Duodenal mucosa (tissue), 2 donors: ENCODE measurements at regions not wholly inside any gene's neighbourhood (a gene's known extent, or its start where the extent isn't known, plus 50 kb on each side); places are given as distances from the start of the nearest gene placed in this dataset.
"Not testable (repeated sequence)": the region's sequence is repeated elsewhere in the genome, so short reads cannot be mapped to it uniquely, and the experiment has no call there.

Experiments used
- H3K27ac ChIP-seq: one replicate; pipeline ENCODE4 v1.7.0; 2013; ENCODE audit warnings: low read depth, low read length
- H3K27me3 ChIP-seq, 2 donors: one replicate each; pipeline ENCODE4 v1.7.0; 2013; ENCODE audit warnings: low read length in 2 of 2, control low read depth in 1 of 2; ENCODE audit not compliant: insufficient read depth in 2 of 2, control insufficient read depth in 1 of 2
- H3K36me3 ChIP-seq, 2 donors: one replicate each; pipeline ENCODE4 v1.7.0; 2013; ENCODE audit warnings: low read length in 2 of 2, control low read depth in 1 of 2; ENCODE audit not compliant: insufficient read depth in 2 of 2, control insufficient read depth in 1 of 2
- H3K4me1 ChIP-seq, 2 donors: one replicate each; pipeline ENCODE4 v1.7.0; 2013; ENCODE audit warnings: low read length in 2 of 2, control low read depth in 1 of 2; ENCODE audit not compliant: insufficient read depth in 2 of 2, control insufficient read depth in 1 of 2
- H3K4me3 ChIP-seq, 2 donors: one replicate each; pipeline ENCODE4 v1.7.0; 2013; ENCODE audit warnings: low read length in 2 of 2, low read depth in 1 of 2
- H3K9ac ChIP-seq, 2 donors: one replicate each; pipeline ENCODE4 v1.7.0; 2013; ENCODE audit warnings: low read length in 2 of 2, low read depth in 1 of 2
- H3K9me3 ChIP-seq, 2 donors: one replicate each; pipeline ENCODE4 v1.7.0; 2013; ENCODE audit warnings: low read length in 2 of 2, control low read depth in 1 of 2; ENCODE audit not compliant: control insufficient read depth in 1 of 2

- Histone ChIP-seq H3K4me3 (no peak overlapping the region), H3K9ac (no peak overlapping the region), H3K36me3 (no peaks in the 10 kb centered on the region), H3K4me1 (no peaks in the 10 kb centered on the region), H3K27ac (no peak overlapping the region), H3K9me3 (peaks cover 0 to 3% of the 10 kb centered on the region in 2 donors), H3K27me3 (no peaks in the 10 kb centered on the region)
Observed at GRCh38 chr12:131511803-131512561, 198.9 kb upstream of the SFSWAP start.

- Histone ChIP-seq H3K9ac (no peak overlapping the region), H3K4me3 (no peak overlapping the region), H3K9me3 (peaks cover 3 to 6% of the 10 kb centered on the region in 2 donors), H3K4me1 (no peaks in the 10 kb centered on the region), H3K27ac (no peak overlapping the region), H3K36me3 (no peaks in the 10 kb centered on the region), H3K27me3 (no peaks in the 10 kb centered on the region)
Observed at GRCh38 chr12:131513606-131514005, 197.3 kb upstream of the SFSWAP start.

GRCh38 chr12:131520553-131520952 is 190.3 kb upstream of the SFSWAP start:
- H3K9ac ChIP-seq, H3K36me3 ChIP-seq: not testable (repeated sequence)

GRCh38 chr12:131521326-131521725 is 189.6 kb upstream of the SFSWAP start:
- no peak overlapping the region for H3K9ac ChIP-seq
- no peaks in the 10 kb centered on the region for H3K4me1 ChIP-seq
- H3K27me3 ChIP-seq: no peaks in the 10 kb centered on the region
- H3K27ac ChIP-seq: no peak overlapping the region
- H3K9me3 ChIP-seq: peaks cover 1 to 6% of the 10 kb centered on the region in 2 donors
- H3K36me3 ChIP-seq: no peaks in the 10 kb centered on the region
- no peak overlapping the region for H3K4me3 ChIP-seq

More at GRCh38 chr12:131520553-131520952, 190.3 kb upstream of the SFSWAP start:
- not testable (repeated sequence) for H3K4me3 ChIP-seq, H3K9me3 ChIP-seq, H3K27ac ChIP-seq, H3K4me1 ChIP-seq, H3K27me3 ChIP-seq

- Histone ChIP-seq H3K9ac (no peak overlapping the region), H3K27ac (no peak overlapping the region), H3K36me3 (no peaks in the 10 kb centered on the region), H3K4me1 (no peaks in the 10 kb centered on the region), H3K4me3 (no peak overlapping the region), H3K9me3 (no peaks in the 10 kb centered on the region), H3K27me3 (no peaks in the 10 kb centered on the region)
Observed at GRCh38 chr12:131525795-131526508, 184.9 kb upstream of the SFSWAP start.

- no peak overlapping the region for H3K4me3 ChIP-seq
- H3K9me3 ChIP-seq: no peaks in the 10 kb centered on the region
- H3K36me3 ChIP-seq: no peaks in the 10 kb centered on the region
- H3K4me1 ChIP-seq: no peaks in the 10 kb centered on the region
- no peaks in the 10 kb centered on the region for H3K27me3 ChIP-seq
- no peak overlapping the region for H3K9ac ChIP-seq
- no peak overlapping the region for H3K27ac ChIP-seq
Observed at GRCh38 chr12:131527092-131527491, 183.8 kb upstream of the SFSWAP start.

- Histone ChIP-seq H3K36me3 (no peaks in the 10 kb centered on the region), H3K9me3 (no peaks in the 10 kb centered on the region), H3K4me1 (no peaks in the 10 kb centered on the region), H3K27me3 (no peaks in the 10 kb centered on the region), H3K4me3 (no peak overlapping the region), H3K27ac (no peak overlapping the region), H3K9ac (no peak overlapping the region)
Observed at GRCh38 chr12:131527736-131528135, 183.2 kb upstream of the SFSWAP start.

GRCh38 chr12:131528144-131528543 is 182.7 kb upstream of the SFSWAP start:
- H3K9ac ChIP-seq: no peak overlapping the region
- H3K27me3 ChIP-seq: no peaks in the 10 kb centered on the region
- no peak overlapping the region for H3K27ac ChIP-seq
- H3K4me1 ChIP-seq: no peaks in the 10 kb centered on the region
- H3K4me3 ChIP-seq: no peak overlapping the region
- no peaks in the 10 kb centered on the region for H3K36me3 ChIP-seq
- no peaks in the 10 kb centered on the region for H3K9me3 ChIP-seq

- no peak overlapping the region for H3K27ac ChIP-seq
- no peaks in the 10 kb centered on the region for H3K36me3 ChIP-seq
- H3K4me1 ChIP-seq: no peaks in the 10 kb centered on the region
- no peaks in the 10 kb centered on the region for H3K27me3 ChIP-seq
- H3K9me3 ChIP-seq: no peaks in the 10 kb centered on the region
- H3K4me3 ChIP-seq: no peak overlapping the region
- no peak overlapping the region for H3K9ac ChIP-seq
Observed at GRCh38 chr12:131528667-131529066, 182.2 kb upstream of the SFSWAP start.

- Histone ChIP-seq H3K9me3 (no peaks in the 10 kb centered on the region), H3K9ac (no peak overlapping the region), H3K27me3 (no peaks in the 10 kb centered on the region), H3K36me3 (no peaks in the 10 kb centered on the region), H3K4me3 (no peak overlapping the region), H3K27ac (no peak overlapping the region), H3K4me1 (no peaks in the 10 kb centered on the region)
Observed at GRCh38 chr12:131529196-131530040, 181.5 kb upstream of the SFSWAP start.
